ENCODE measurements at regions not wholly inside any gene's neighbourhood (a gene's known extent, or its start where the extent isn't known, plus 50 kb on each side); places are given as distances from the start of the nearest gene placed in this dataset.

DNA sequence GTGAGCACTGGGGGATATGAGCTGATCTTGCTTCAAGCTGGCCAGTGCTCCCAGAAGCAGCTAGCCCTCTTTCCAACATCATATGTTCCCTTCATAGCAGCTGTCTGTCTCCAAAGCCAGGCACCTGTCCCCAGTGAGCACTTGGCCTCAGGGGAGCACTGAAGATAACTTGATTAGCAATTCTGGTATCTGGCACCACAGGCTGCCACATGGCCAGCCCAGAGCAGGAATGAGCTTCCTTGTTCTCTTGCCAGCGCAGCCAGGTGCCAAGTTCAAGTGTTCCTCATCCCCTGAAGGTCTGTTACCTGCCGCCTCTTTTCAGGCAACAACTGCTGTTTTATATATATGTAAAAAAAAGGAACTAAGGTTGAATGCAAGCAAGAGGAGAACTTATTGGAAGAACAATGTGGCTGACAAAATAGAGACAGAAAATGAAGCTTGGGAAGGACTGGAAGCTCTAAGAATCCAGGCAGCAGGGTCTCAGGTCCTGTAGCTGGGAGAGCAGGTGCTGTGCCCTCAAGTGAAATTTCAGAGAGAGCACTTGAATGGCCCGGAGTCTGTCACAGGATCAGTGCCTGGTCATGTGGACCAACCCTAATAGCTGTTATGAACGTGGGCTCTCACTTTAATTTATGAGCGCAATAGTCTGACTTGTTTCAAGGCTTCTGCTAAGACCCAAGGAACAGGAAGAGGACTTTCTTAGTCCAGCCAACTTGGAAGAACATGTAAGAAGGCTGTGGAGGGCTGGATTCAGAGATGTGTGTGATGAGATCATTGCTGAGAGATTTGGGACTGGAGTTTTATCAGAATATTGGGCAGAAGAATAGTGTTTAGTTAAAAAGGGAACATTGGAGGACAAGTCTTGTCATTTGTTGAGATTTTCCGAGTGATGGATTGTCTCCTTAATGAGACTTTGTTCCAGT is 267.2 kb downstream of the GLRX3 start:
- TF ChIP-seq, protein P1, sequence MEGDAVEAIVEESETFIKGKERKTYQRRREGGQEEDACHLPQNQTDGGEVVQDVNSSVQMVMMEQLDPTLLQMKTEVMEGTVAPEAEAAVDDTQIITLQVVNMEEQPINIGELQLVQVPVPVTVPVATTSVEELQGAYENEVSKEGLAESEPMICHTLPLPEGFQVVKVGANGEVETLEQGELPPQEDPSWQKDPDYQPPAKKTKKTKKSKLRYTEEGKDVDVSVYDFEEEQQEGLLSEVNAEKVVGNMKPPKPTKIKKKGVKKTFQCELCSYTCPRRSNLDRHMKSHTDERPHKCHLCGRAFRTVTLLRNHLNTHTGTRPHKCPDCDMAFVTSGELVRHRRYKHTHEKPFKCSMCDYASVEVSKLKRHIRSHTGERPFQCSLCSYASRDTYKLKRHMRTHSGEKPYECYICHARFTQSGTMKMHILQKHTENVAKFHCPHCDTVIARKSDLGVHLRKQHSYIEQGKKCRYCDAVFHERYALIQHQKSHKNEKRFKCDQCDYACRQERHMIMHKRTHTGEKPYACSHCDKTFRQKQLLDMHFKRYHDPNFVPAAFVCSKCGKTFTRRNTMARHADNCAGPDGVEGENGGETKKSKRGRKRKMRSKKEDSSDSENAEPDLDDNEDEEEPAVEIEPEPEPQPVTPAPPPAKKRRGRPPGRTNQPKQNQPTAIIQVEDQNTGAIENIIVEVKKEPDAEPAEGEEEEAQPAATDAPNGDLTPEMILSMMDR (IDR thresholded peaks at IDR 0.05), result no peak
- no peak for TF ChIP-seq POLR2AphosphoS5 (IDR thresholded peaks at IDR 0.05)
- TF ChIP-seq POLR2A (IDR thresholded peaks at IDR 0.05), result no peak
